Choroid plexus epithelial cell (primary cell): ENCODE measurements at regions not wholly inside any gene's neighbourhood (a gene's known extent, or its start where the extent isn't known, plus 50 kb on each side); places are given as distances from the start of the nearest gene placed in this dataset.

Experiments
- DNase-seq: peaks from one replicate; pipeline ENCODE4 v3.0.0-alpha.2; 2010; ENCODE audit warnings: low read depth
- H3K4me3 ChIP-seq: 2 replicates; pipeline ENCODE4 v1.5.1; 2011; ENCODE audit warnings: low read depth, mild to moderate bottlenecking, control low read depth, low read length, moderate library complexity
- CTCF ChIP-seq: conservative IDR thresholded peaks from 2 replicates; pipeline ENCODE4 v1.5.1; 2011; ENCODE audit warnings: low read depth, mild to moderate bottlenecking, control low read depth, inconsistent platforms, low read length, moderate library complexity

GRCh38 chr1:238153253-238153652, 262.5 kb upstream of the ZP4 start:
- no peak overlapping the region for H3K4me3 ChIP-seq
- DNase-seq = no peak
- TF ChIP-seq CTCF = no peak

- H3K4me3 ChIP-seq = no peak overlapping the region
- no peak for TF ChIP-seq CTCF
- DNase-seq = no peak
Measured at GRCh38 chr1:238152119-238152518, 261.4 kb upstream of the ZP4 start.

- no peak for DNase-seq
- H3K4me3 ChIP-seq = no peak overlapping the region
- TF ChIP-seq CTCF = no peak
Measured at GRCh38 chr1:238143038-238143437, 252.3 kb upstream of the ZP4 start.

GRCh38 chr1:238141353-238141752, 250.6 kb upstream of the ZP4 start:
- DNase-seq = no peak
- no peak overlapping the region for H3K4me3 ChIP-seq
- no peak for TF ChIP-seq CTCF

GRCh38 chr1:238139713-238140112, 249.0 kb upstream of the ZP4 start:
- DNase-seq = no peak
- no peak for TF ChIP-seq CTCF
- H3K4me3 ChIP-seq = no peak overlapping the region

- no peak for DNase-seq
- no peak for TF ChIP-seq CTCF
- no peak overlapping the region for H3K4me3 ChIP-seq
Measured at GRCh38 chr1:238138059-238138626, 247.4 kb upstream of the ZP4 start.
